CD1c-positive myeloid dendritic cell (primary cell): ENCODE measurements at regions not wholly inside any gene's neighbourhood (a gene's known extent, or its start where the extent isn't known, plus 50 kb on each side); places are given as distances from the start of the nearest gene placed in this dataset.
"Not testable (repeated sequence)": the region's sequence is repeated elsewhere in the genome, so short reads cannot be mapped to it uniquely, and the experiment has no call there.

Source experiments
- DNase-seq: peaks from one replicate; pipeline ENCODE4 v3.0.0-alpha.2; 2016; ENCODE audit errors: extremely low spot score

DNA sequence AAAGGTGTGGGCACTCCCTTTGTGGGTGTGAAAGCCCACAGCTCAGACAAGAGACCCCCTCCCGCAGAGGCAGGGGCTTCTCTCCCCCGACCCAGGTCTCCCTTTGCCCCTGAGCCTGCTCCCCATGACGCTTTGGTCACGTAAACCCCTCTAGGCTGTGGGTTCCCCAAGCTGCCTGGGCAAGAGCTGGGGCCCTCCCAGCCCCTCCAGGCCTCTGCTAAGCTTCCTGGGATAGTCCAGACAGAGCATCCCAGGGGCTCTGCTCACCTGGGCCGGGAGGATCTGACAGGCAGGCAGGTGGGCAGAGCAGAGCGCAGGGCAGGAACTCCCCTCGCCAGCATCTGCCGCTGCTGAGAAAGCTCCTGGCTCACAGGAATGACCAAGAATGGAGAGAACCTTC, 177.3 kb downstream of the BANP start:
- DNase-seq: no peak

DNA sequence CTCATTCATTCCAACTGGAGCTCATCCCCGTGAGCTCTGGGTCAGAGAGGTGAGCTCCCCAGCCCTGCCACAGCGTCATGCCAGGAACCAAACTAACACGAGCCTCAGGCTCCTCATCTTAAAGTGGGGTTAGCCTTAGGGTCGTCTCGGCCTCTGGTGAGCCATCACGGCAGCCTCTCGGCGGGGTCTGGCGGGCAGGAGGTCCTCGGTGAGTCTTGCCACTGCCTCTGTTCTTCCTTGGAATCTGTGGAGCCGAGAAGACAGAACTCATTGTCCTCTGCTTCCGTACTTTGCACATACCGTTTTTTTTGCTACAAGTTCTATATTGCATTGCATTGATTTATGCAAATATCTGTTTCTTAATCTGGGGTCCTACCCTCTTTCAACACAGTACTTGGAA, 177.9 kb downstream of the BANP start:
- DNase-seq: not testable (repeated sequence)

DNA sequence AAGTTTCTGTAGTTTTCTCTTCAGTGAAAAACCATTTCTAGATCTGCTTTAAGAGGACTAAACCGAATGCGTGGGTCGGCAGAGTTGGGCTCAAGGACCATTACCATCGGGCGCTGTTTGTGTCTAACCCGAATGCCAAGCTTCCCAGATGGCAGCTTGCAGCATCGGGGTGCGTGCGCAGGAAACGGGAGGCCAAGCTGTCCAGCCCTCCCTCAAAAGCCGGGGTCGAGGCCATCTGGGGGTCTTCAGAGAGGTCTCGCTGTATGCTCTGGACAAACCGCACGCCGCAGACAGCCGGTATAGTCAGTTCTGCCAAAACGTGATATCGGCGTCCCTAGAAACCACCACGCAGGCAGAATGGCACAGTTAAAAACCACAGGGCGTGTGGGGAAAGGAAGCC, 178.8 kb downstream of the BANP start:
- DNase-seq: no peak

DNA sequence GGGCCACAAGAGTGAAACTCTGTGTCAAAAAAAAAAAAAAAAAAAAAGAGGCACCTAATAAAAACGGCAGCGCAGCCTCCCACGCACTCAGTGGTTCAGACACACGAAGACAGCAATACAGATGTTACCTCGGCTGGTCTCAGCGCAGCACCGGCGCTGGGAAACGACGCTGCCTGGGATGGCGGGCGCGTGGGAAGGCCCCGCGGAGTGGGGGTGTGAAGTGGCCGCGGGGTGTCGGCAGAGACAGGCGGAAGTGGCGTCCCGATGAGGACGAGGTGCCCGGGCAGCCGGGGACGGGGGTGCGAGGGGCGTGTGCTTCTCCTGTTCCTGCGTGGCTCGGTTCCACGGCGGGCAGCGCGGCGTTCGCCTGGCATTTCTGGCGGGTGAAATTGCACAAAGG, 179.4 kb downstream of the BANP start:
- DNase-seq: no peak

DNA sequence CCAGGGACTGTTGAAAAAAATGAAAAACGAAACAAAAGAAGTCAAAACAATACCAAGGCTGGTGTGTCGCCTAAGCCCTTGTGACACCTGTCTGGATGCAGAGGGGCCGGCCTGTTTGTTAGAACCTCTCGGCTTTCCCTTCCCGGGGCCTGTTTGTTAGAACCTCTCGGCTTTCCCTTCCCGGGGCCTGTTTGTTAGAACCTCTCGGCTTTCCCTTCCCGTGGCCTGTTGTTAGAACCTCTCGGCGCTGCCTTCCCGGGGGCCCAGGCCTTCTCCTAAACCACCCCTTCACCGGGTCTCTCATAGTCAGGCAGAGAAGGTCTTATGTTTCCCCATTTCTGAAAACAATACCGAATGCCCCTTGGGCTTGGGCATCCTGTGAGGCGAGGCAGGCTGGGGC, 180.0 kb downstream of the BANP start:
- DNase-seq: no peak

DNA sequence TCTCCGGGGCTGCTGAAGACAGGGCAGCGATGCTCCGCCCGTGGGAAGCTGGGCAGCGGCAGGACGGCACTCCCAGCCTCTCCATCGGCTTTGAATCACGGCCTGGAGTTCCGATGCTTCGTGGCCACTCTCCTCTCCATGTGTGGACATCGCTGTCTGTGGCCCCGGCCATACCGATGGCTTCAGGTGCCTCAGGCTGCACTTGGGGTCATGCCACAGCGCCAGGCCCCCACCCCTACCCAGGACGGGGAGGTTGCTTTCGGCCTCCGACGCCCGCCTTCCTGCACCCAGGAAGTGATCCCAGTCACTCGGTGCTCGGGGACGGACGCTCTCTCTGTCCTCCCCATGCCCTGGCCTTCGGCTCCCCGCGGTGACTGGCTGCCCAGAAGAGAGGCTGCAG, 180.7 kb downstream of the BANP start:
- DNase-seq: no peak

DNA sequence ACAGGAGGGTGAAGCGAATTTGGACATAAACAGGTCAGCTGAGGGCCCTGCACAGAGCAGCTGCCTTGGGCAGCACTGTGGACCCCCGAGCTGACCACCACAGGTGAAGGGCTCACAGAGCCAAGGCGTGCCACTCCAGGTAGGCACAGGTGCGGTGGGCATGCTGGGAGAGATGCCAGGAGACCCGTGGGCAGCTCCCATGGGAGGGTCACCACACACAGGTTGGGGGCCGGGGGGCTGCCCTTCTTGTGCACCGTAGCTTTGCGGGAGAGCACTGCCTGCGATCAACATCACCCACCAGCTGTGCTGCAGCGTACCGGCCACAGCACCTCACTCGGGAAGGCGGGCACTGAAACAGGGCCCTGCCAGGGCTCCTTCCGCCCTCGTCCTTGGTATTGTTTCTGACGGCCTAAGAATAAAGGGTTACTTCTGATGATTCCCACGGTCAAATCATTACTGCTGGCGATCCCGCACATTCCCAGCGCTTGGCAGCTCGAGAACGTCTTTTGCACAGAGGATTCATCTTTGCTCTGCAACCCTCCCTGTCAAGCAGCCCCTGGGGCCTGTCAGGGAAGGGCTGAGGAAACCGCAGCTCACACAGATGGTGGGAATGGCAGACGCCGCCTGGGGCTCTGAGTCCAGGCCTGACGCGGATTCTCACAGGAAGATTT, 181.7 kb downstream of the BANP start:
- DNase-seq: no peak

DNA sequence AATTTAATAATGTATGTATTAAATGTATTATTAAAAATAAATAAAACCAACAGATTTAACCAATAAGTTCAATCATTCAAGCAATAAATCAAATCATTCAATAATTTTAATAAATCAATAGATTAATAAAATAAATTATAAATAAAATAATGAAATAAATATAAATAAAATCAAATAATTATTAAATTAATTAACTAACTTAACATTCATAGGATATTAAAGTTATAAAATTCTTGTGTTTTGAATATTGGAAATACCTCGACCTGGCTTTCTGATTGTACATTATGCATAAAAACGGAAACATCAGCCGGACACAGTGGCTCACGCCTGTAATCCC, 182.2 kb downstream of the BANP start:
- DNase-seq: no peak

DNA sequence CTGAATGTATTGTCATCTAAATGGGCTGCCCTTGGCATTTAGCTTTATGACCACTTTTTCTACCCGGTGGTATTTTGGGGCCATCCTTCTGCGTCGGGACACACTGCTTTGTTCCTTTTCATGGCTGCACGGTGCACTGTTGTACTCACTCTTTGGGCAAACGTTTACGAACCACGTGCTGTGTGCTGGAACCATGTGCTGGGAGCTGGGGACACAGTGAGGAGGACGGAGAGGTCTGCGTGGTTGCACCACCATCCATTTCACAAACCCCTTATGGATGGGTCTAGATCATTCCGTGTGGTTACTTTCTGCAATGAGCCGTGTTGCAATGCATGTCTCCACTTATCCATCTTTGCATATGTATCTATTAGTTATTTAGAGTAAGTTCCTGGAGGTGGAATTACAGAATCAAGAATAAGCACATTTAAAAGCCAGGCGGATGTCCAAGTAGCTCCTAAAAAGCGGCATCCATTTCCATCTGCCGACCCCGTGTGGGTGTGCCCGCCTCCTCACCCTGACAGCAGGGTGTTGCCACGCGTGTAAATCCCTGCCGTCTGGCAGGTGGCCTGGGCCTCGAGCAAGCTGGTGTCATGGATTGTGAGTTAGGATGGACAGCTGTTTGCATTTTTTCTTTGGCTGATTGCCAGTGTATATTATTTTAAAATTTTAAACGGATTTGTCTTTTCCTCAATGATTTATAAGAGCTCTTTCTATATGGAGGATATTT, 183.1 kb downstream of the BANP start:
- not testable (repeated sequence) for DNase-seq

DNA sequence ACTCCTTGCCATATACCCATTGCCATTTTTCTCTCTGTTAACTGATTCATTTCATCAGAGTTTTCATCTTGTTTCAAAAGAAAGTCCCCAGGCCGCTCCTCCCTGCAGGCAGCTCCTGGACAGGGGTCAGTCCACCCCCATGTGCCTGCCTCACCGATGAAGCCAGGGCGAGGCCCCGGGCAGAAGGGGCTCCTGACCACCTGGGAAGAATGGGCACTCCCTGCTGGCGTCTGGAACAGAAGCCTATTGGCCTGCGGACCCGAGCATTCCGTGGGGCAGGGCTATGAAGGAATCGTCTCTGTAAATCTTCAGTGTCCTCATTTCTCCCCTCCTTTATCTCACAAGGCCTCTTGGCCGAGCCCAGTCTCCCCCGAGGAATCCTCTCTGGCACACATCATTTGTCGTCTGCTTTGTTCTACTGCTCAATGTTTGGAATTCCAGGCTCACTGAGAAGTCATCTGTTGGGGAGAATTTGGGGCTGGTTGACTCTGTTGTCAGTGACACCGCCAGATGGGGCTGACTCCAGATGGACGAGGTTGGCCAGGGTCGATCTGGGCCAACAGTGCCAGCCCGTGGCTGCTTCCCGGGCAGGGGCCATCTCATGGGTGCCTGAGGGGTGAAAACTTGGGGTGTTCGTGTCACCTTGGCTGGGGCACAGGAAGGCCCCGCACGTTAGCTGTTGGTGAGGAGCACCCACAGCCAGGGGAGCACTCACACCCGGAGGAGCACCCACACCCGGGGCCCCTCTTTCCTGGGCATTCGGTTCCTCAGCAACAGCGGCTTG, 183.9 kb downstream of the BANP start:
- not testable (repeated sequence) for DNase-seq

DNA sequence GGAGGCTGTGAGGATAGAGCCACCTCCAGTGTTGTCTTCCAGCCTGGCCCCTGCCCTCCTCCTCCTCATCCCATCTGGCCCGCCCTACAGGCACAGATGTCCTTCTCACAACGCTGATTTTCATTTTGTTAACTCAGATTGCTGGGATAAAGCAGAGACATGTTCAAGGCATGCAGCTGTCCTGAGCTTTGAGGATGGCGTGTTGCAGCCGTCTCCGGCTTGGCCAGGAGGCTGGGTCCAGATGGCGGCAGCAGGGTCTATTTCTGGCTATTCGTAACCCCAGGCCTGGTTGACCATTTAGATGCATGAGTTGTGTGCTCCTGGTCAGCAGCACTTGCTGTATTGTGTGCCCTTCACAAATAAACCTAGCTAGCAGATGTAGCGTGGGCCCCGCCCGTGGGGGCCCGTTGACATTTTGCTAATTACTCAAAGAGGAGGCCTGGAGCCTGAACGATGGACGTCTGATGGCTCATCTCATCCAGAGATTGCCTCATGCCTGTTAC, 185.0 kb downstream of the BANP start:
- DNase-seq: not testable (repeated sequence)

DNA sequence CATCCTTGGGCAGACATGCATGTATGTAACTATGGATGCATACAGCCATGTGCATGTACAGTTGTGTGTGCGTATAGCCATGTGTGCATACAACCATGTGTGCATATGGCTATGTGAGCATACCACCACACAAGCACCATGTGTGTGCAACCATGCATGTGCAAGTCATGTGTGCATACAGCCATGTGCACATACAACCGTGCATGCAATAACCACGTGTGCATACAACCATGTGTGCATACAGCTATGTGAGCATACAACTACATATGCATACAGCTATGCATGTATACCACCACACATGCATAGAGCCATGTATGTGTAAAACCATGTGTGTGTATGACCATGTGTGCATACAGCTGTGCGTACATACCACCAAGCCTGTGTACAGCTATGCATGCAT, 185.7 kb downstream of the BANP start:
- DNase-seq: not testable (repeated sequence)

DNA sequence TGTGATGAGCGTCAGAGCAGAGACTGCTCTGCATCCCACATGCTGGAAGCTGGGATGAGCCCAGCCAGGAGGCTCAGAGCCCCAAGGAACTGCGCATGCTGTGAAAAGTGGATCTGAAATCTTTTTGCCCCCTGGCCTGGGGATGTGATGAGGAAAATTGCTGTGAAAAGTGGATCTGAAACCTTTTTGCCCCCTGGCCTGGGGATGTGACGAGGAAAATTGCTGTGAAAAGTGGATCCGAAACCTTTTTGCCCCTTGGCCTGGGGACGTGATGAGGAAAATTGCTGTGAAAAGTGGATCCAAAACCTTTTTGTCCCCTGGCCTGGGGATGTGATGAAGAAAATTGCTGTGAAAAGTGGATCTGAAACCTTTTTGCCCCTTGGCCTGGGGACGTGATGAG, 187.9 kb downstream of the BANP start:
- peak; percentile 92 for DNase-seq

DNA sequence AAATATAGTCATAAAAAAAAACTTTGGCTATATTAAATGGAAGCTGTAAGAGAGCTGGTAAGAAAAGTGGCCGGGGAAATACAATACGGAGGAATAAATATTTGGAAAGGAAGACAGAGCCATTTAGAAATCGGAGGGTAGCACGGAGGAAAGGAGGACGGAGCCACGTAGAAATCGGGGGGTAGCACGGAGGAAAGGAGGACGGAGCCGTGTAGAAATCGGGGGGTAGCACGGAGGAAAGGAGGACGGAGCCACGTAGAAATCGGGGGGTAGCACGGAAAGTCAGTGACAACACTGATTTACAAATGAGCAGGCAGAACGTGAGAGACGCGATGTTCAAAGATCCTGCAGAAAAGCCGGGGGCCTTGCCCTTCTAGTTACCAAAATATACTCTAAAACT, 189.0 kb downstream of the BANP start:
- not testable (repeated sequence) for DNase-seq

DNA sequence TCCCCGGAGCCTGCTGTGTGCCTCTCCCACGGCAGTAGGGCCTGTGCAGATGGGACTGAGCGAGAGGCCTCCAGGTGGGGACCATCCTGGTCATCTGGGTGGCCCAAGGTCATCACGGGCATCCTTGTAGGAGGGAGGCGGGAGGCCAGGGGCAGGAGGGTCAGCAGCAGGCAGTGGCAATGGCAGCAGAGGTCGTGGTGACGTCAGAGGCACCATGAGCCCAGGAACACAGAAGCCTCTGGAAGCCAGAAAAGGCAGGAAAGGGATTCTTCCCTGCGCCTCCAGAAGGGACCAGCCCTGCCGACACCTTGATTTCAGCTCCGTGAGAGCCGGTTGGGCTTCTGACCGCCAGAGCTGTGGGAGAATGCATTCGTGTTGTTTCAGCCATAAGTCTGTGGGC, 190.3 kb downstream of the BANP start:
- DNase-seq: no peak

DNA sequence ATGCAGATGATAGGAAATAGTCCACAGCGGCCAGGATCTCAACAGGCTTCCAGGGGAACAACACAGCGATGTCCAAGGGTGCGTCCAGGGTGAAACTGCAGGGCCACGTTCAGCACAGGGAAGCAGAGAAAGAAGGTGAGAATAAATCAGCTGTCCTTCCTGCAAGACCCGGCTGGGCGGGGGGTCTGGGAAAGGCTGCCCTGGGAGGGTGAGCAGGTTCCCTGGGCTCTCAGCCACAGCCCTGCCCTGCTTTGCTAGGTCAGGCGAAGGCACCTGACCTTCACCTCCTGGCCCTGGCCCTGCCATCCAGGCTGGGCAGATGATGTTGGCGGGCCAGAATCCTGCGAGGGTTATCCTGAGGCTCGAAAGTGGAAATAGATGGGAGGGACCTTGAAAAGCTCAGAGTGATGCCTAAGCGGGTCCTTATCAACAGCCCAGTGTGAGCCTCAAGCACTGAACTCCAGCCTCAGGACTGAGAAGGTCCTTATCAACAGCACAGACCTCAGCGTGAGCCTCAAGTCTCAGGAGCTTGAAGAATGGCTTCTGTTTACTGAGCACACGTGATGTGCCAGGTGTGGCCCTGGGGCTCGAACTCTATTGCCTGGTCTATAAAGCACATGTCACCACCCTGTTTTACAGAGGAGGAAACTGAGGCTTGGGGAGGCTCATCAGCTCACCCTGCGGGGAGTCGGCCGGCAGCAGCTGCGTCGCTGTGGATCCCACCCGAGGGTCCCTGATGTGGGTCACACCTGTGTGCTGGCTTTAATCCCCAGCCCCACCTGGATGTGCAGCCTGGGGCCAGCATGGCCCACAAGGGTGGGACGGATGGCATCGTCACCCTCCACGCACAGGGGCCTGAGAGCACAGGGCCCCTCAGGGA, 191.1 kb downstream of the BANP start:
- not testable (repeated sequence) for DNase-seq

DNA sequence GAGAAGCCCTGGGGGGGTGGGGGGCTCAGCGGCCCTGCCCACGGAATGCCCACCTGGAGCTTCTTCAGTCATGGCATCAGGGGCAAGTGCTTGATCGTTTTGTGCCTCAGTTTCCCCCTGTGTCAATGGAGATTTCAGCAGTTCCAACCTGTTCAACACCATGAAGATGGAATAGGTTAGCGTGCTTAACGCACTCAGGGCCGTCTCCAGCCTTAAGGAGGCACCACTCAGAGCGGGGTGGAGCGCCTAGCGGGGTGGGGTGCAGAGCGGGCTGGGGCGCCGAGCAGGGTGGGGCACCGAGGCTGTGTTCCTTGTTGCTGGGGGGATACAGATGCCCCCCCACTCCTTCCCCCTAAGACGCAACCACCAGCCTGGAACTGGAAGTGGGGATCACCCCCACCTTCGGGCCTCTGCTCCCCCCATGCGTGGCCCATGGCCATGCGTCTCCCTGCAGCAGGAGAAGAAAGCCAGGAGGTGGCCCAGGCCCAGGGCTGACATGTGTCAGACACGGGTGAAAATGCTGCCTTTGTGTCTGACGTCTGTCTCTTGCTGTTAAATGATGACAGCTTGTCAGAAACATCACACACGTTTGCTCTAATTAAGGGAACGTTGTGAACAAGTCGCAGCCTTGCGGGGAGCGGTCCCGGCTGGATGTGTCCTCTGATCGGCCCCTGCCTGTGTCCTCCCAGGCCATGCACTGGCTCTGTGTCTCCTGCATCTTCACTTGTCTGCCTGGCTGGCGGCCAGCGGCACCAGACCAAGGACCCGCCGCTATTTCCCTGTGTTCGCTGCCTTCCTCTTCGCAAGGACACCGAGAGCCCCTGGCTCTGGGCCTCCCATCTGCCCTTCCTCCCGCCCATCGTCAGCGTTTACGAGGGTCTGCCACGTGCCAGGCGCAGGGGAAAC, 192.1 kb downstream of the BANP start:
- DNase-seq: not testable (repeated sequence)

DNA sequence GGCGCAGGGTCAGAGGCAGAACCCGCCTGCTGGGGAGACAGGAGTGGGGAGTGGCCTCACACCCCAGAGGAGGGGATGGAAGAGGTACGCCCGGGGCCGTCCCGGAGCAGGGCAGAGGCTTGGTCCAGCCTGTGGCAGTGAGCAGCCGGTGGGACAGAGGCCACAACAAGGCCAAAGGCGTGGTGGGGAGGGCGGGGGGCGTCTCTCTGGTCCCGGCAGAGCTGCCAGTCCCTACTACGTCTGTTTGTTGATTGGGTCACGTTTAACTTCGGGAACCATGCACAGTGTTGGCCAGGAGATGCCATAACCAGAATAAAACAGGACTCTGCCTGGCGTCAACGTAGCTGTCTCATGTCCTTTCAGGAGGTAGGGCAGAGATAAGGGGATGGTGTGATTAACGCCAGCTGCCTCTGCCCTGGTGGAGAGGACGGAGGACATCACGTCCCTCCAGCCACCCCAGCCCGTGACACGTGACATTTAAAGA, 192.8 kb downstream of the BANP start:
- DNase-seq: no peak

DNA sequence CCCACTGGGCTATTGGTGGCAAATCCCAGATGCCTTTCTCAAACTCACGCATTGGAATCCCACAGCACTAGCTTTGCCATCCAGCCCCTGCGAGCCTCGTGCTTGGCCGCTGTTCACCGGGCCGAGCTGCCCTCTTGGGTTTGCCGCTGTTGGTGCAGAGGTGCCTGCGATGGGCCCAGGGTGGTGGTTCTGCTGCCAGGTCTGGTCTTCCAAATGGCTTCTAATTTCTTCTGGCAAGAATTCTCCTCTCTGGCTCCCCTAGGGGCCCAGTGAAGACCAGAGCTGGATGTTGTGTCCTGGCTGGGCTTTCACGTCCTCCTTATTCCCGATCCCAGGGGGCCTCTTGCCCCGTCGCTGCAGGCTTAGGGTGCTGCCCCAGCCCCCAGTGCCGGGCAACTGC, 194.1 kb downstream of the BANP start:
- DNase-seq: not testable (repeated sequence)

DNA sequence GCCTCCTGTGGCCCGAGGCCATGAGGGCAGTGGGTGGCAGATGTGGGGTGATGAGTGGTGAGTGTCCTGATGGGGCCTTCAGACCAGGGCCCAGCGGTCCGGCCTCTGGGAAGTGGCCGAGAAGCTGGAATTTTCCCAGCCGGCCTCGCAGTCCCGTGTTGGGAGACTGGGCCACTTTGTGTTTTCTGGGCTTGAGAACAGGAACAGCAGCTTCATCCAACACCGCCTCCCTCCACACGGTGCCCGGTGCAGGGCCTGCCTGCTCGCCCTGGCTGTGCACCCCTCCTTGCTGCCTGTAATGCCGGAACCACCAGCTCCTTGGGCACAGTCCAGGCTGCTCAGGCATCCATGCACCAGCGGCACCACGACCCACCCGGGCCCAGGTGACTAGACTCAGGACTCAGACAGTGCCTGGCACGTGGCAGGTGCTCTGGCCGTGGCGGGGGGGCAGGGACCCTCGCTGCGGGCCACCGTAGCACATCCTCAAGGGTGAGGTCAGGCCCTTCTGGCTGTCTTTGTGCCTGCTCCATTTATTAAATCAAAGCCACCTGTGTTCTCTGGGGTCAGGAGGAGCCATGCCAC, 194.7 kb downstream of the BANP start:
- DNase-seq: not testable (repeated sequence)
